Cerebellar nuclear complex (tissue), 1 donor: ENCODE measurements at regions not wholly inside any gene's neighbourhood (a gene's known extent, or its start where the extent isn't known, plus 50 kb on each side); places are given as distances from the start of the nearest gene placed in this dataset.
"Not testable (repeated sequence)": the region's sequence is repeated elsewhere in the genome, so short reads cannot be mapped to it uniquely, and the experiment has no call there.

ENCODE experiments used
- DNase-seq, 2 experiments: peaks; one replicate each; lab custom pipeline; 2025; lab: John Stamatoyannopoulos, UW

DNA sequence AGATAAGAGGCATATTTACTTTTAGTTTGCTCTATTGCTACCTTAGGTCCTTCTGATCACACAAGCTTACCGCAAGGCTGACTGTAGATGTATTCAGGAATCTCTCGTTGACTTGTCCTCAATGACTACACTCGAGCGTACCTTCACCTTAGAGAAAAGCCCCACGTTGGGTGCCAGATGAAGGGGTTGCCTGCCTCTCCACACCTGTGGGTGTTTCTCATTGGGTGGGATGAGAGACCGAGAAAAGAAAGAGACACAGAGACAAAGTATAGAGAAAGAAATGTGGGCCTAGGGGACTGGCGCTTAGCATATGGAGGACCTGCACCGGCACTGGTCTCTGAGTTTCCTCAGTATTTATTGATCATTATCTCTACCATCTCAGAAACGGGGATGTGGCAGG is 51.8 kb downstream of the ASCL4 start:
- no peak for DNase-seq

GRCh38 chr12:107829271-107829670 is 54.8 kb downstream of the ASCL4 start:
- no peak for DNase-seq

DNA sequence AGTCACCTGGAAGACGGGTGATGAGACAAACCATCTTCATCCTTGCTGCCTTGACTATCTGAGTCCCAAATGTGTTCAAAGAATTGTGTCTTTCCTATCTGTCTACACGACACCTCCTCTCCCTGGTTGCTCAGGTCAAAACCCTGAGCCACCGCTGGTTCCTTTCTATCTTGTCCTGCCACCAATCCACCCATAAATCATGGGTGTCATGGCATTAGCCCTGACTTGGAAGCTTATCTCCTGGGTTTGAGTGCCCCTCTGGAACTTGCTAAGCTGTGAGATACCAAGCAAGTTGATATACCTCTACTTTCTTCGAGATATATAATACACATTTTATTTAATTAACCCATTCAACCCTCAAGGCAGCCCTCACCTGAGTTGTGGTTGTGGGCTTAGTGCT is 57.9 kb downstream of the ASCL4 start:
- DNase-seq: no peak

GRCh38 chr12:107840186-107840585 is 65.7 kb downstream of the ASCL4 start:
- DNase-seq: no peak

DNA sequence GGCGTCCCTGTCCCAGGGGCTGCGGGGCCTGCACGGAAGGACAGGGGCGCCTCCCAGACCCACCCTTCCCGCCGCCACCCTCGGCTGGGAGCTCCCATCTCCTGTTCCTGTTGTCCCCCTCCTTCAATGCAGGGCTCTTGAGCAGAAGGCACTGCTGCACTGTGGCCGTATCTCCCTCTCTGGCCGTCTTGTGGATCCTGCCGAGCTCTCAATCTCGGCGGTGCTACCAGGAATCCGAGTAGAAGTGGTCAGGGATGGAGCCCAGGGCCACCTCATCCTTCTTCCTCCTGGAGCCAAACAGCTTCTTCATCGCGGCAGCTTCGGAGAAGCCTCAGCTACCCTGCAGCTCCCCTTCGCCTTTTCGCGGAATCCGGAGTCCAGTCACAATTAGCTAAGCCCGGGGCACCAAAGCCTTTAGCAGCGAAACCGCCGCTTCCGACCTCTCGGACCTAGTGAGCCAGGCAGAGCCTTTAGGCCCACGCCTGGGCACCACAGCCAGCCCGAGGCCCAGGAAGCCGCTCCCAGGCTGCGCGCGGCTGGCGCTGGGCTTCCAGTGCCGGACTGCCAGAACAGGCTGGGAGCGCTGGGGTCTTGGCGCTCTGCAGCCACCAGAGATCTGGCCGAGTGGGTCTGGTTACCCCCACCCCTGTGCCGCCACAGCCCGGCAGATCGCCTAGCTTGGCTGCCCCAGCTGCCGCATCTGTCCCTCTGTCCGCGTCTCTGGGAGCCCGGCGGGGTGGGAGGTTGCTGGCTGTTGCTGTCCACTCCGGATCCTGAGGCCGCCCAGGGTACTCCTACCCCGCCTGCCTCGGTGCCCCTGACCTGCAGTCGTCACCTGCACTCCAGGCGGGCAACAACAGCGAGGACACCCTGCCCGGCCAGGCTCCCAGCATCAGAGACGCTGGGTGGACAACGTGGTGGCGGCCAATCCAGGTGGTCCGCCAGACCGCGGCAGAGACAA is 69.1 kb downstream of the ASCL4 start:
- no peak for DNase-seq

DNA sequence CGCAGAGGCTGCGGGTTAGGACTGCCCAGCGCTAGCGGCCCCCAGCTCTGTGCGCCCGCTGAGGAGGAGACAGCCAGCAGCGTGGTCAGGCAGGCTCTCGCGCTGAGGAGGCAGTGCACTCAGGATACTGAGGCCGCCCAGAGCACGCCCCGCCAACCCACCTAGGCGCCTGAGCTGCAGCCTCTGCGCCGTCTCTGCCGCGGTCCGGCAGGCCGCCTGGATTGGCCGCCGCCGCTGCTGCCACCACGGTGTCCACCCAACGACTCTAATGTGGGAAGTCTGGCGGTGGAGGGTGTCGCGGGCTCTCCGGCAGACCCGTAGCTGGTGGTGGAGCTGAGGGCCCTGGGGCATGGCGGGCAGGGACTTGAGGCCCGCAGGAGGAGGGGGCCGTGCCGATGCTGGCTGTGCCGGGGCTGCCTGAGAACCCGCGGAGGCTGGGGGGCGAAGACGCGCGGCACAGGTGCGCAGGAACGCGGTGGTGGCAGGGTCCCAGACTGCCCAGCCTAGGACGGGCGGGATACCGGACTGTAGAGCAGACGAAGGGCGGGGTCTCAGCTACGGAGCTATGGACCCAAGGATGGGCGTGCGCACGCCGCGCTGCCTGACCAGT is 69.9 kb downstream of the ASCL4 start:
- no peak for DNase-seq

DNA sequence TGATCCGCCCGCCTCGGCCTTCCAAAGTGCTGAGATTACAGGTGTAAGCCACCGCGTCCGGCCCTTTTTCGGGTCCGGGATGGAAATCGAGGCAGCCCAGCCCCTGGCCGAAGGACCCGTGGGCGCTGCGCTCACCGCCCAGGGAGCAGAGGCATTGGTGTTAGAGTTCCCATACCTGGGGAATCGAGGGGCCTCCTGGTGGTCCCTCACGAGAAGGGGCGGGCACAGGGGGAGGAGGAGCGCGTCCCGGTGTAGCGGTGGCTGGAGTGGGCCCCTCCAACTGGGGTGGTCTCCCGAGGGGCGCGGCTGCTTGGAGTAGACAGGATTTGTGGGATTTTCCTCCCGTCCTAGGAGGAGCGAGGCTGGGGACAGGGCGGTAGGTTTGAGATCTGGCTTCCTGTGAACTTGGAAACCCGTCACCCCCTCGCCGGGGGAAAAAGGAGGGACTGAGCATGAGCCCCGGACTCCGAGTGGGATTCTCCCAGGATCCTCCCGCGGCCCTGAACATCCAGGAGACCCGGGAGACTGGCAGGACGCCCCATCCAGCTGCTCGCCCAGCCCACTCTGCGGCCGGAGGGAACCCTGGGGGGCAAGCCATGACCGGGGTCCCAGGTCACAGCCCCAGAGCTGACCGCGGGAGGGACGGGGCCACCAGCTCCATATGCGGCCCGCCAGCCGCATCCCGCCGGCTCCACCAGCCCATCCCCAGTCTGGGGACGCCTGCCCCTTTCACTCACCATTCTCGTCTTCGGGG is 70.9 kb downstream of the ASCL4 start:
- no peak for DNase-seq

- no peak for DNase-seq
Observed at GRCh38 chr12:107845980-107846659, 71.6 kb downstream of the ASCL4 start.

DNA sequence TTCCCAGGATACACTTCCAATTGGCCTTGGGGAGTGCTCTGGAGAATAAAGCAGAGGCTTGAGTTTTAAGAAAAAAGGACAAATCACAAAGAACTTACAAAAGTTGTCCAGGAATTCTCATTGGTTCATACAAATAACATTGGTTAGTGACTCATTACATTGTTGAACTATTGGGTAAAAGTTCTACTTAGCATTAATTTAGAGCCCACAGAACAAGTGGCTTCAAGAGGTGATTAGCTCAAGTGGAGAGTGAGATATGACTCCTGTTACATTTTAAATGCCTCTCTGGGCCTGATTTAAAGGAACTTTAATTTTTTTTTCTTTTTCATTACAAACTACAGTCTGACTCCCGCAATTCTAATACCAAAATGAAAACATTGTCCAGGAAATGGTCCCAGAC is 72.9 kb downstream of the ASCL4 start:
- DNase-seq: no peak

DNA sequence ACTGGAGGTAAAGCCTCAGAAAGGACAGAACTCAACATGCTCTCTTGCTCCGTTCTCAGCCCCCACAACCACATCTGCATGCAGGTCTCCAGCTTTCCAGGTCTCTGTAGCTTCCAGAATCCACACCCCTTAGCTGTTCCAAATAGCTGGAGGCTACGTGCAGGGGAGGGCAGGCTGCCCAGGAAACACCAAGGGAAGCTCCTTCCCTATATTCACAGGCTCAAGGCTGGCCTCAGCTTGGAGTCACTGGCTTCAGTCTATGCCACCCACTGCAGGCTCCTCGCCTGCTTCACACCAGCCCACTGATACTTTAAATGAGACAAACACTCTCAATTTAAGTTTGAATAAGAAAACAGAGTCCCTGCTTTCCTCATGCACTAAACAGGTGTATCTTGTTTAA is 73.3 kb downstream of the ASCL4 start:
- no peak for DNase-seq

GRCh38 chr12:107853479-107853878 is 79.0 kb downstream of the ASCL4 start:
- no peak for DNase-seq

DNA sequence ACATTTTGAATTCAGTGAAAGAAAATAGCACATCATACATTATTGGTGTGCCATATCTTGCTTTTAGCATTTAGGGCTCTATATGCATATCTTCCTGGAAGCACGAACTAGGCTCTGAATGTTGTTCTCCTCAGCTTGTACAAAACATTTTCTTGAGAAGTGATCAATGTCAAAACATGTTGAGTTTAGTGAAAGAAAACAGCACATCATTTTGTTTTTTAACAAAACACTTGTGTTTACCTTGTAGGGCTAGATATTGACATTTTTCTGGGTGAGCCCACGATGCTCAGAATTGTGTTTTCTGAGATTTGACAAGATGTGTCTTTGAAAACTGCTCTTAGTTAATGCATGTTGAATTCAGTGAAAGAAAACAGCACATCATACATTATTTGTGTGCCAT is 81.0 kb downstream of the ASCL4 start:
- no peak for DNase-seq

- DNase-seq: no peak
Observed at GRCh38 chr12:107856096-107856495, 81.6 kb downstream of the ASCL4 start.

DNA sequence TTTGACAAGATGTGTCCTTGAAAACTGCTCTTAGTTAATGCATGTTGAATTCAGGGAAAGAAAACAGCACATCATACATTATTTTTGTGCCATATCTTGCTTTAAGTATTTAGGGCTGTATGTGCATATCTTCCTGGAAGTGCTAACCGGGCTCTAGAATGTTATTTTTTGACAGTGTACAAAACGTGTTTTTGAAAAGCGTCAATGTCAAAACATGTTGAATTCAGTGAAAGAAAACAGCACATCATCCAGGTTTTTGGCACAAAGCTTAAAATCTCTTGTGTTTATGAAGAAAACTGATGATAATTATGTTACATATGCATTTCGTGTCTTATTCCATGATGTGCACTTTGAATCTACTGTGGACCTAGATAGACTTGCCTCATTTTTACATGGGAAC is 82.7 kb downstream of the ASCL4 start:
- DNase-seq: no peak

GRCh38 chr12:107859367-107859766 is 84.9 kb downstream of the ASCL4 start:
- no peak for DNase-seq

- DNase-seq: no peak
Observed at GRCh38 chr12:107864235-107864634, 89.7 kb downstream of the ASCL4 start.

- DNase-seq: not testable (repeated sequence)
Observed at GRCh38 chr12:107864727-107865126, 90.2 kb downstream of the ASCL4 start.

- no peak for DNase-seq
Observed at GRCh38 chr12:107873223-107873622, 98.7 kb downstream of the ASCL4 start.

DNA sequence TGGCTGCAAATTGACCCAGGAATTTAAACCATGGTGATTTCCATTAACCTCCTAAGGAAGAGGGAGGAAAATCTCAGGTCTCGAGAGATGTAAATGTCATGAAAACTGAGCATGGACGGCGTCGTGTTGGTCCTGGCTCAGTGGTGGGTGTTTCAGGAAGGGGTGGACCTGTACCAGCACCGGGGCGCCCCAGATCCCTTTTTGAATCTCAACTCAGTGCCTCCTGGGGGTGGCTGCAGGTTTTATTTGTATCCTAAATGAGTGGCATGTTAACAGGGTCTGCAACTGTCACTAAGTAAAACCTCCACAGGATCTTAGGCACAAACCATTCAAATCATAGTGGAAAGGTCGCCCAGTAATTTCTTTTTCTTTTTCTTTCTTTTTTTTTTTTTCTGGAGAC is 101.3 kb downstream of the ASCL4 start:
- DNase-seq: no peak

DNA sequence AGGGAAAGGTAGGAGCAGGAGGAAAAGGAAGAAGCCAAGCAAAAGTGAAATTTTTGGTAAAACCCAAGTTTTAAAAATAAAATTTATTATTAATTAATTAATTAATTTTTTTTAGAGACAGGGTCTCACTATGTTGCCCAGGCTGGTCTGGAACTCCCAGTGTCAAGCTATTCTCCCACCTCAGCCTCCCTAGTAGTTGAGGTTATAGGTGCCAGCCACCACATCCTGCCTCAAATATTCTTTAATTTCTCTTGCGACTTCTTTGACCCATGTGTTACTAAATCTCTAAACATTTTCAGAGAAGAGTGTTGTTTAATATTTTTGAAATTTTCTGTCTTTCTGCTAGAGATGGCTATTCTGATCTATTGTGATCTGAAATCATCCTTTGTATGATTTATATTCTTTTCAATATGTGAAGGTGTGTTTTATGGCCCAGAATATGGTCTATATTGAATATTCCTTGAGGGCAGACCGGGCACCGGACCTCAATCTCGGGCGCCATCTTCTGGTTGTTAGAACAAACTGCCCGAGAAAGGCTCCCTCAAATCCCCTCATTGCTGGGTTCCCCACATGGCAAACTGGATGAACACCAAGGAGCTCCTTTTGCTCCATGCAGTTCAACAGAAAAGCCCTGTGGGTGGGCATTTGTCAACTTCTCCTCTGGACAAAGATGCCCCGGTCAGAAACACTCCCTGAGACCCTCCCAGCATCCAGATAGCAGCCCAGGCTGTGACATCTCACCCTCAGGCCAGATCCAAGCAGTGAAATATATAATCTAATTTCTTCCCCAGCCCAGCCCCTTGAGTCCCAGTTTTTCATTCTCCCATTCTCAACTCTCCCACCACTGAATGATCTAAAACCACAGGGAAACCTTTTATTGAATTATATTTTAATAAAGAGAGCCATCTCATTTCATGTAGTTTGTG is 110.5 kb downstream of the ASCL4 start:
- DNase-seq: no peak

- no peak for DNase-seq
Observed at GRCh38 chr12:107888789-107889188, 114.3 kb downstream of the ASCL4 start.
